ENCODE measurements at regions not wholly inside any gene's neighbourhood (a gene's known extent, or its start where the extent isn't known, plus 50 kb on each side); places are given as distances from the start of the nearest gene placed in this dataset.

DNA sequence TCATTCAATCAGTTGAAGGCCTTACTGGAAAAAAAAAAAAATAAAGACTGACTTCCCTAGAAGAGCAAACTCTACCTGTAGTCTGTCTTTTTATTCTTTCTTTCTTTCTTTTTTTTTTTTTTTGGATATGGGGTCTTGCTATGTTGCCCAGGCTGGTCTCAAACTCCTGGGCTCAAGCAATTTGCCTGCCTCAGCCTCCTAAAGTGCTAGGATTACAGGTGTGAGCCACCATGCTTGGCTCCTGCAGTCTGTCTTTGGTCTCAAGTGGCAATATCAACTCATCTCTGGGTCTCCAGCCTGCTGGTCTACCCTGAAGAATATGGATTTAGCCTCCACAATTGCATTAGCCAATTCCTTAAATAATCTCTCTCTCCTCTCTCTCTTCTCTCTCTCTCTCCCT lies 167.7 kb upstream of the P2RY1 start:
- no peak overlapping the region for H3K4me3 ChIP-seq
- no peaks in the 10 kb centered on the region for H3K36me3 ChIP-seq
- no peaks in the 10 kb centered on the region for H3K4me1 ChIP-seq
- no peaks in the 10 kb centered on the region for H3K27me3 ChIP-seq
- TF ChIP-seq, protein P1, sequence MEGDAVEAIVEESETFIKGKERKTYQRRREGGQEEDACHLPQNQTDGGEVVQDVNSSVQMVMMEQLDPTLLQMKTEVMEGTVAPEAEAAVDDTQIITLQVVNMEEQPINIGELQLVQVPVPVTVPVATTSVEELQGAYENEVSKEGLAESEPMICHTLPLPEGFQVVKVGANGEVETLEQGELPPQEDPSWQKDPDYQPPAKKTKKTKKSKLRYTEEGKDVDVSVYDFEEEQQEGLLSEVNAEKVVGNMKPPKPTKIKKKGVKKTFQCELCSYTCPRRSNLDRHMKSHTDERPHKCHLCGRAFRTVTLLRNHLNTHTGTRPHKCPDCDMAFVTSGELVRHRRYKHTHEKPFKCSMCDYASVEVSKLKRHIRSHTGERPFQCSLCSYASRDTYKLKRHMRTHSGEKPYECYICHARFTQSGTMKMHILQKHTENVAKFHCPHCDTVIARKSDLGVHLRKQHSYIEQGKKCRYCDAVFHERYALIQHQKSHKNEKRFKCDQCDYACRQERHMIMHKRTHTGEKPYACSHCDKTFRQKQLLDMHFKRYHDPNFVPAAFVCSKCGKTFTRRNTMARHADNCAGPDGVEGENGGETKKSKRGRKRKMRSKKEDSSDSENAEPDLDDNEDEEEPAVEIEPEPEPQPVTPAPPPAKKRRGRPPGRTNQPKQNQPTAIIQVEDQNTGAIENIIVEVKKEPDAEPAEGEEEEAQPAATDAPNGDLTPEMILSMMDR (IDR thresholded peaks at IDR 0.05): no peak
- no peaks in the 10 kb centered on the region for H3K9me3 ChIP-seq
- intact Hi-C loops (cut with DNase I; ENCODE audit: low total_unique reads): no loop called here
- no peak overlapping the region for H3K27ac ChIP-seq
- DNase-seq: no peak

DNA sequence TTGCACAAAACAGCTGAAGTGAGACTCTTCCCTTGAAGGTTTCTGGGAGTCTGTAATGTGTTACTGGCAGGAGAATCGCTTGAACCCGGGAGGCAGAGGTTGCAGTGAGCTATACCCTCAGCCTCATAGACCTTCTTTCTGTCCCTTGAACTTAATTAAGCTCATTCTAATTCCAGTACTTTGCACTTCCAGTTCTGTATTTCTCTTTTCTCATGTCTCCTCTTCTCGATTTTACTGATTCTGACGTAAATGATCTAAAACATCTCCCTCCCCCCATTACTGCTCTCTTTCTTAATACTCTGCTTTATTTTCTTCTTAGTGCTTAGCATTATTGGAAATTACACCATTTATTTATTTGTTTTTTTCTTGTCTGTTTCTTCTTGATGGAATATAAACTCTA lies 165.4 kb upstream of the P2RY1 start:
- Histone ChIP-seq H3K9me3 (no peaks in the 10 kb centered on the region), H3K27ac (no peak overlapping the region), H3K36me3 (no peaks in the 10 kb centered on the region), H3K27me3 (no peaks in the 10 kb centered on the region), H3K4me3 (no peak overlapping the region), H3K4me1 (no peaks in the 10 kb centered on the region)
- TF ChIP-seq, protein P1 (IDR thresholded peaks at IDR 0.05): no peak
- no peak for DNase-seq
- intact Hi-C loops (cut with DNase I; ENCODE audit: low total_unique reads): no loop called here

DNA sequence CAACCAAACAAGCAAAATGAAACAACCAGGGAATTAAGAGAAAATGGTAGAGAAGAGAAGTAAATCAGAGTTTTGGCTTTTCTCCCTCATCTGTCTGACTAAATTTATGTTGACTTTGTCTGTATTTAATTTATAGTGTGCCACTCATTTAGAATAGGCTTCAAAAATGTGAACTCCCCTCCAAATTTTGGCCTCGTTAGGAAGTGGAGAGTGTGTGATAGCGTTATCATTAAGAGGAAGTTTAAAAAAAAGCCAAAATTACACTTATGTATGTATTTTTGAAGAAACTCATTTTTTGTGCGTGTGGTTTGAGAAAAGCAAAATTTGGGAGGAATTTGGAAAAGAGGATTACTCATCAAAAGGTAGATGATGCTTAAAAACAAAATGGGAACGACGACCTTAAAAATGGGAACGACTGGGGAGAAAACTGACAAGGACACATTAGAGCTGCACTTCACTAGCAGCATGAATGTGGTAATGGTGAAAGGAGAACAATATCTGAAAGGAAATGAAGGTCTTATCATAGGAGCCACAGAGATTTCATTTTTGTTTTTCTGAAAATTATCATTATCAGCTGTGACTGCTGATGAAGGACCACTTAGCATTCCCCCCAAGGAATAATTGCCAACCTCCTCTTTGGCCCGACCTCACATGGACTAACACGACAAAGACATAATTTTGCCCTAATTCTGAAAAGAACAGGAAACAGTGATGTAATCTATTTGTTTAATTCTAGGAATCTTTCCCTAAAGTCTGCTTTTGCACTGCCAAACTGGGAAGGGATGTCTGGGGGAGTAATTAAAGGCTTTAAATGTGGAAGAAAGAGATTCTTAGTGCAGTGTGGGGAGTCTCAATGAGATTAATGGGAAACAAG lies 163.2 kb upstream of the P2RY1 start:
- peaks cover 0 to 3% of the 10 kb centered on the region in 2 donors for H3K27me3 ChIP-seq
- no peak overlapping the region for H3K4me3 ChIP-seq
- no peak for DNase-seq
- H3K36me3 ChIP-seq: no peaks in the 10 kb centered on the region
- H3K4me1 ChIP-seq: no peaks in the 10 kb centered on the region
- no peak overlapping the region for H3K27ac ChIP-seq
- TF ChIP-seq, protein P1 (IDR thresholded peaks at IDR 0.05): no peak
- no peaks in the 10 kb centered on the region for H3K9me3 ChIP-seq
- intact Hi-C loops (cut with DNase I; ENCODE audit: low total_unique reads): no loop called here

DNA sequence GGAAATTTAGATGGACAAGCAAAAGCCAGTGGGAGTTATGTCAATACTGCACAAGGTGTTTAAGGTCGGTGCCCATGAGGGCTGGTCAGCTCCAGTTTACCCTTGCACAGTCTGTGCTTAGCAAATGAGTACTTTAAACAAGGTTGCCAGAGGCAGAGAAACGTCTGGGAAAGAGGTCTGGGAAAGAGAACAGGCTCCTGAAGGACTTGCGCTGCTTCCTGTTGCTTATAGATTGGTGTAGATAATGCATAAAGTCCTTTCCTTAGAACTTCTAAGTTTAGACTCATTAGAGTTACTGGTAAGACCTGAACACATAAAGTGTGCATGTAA lies 162.6 kb upstream of the P2RY1 start:
- H3K36me3 ChIP-seq: no peaks in the 10 kb centered on the region
- no peaks in the 10 kb centered on the region for H3K4me1 ChIP-seq
- H3K27me3 ChIP-seq: peaks cover 0 to 3% of the 10 kb centered on the region in 2 donors
- intact Hi-C loops (cut with DNase I; ENCODE audit: low total_unique reads): no loop called here
- no peak overlapping the region for H3K27ac ChIP-seq
- no peaks in the 10 kb centered on the region for H3K9me3 ChIP-seq
- DNase-seq: no peak
- TF ChIP-seq, protein P1 (IDR thresholded peaks at IDR 0.05): no peak
- H3K4me3 ChIP-seq: no peak overlapping the region

DNA sequence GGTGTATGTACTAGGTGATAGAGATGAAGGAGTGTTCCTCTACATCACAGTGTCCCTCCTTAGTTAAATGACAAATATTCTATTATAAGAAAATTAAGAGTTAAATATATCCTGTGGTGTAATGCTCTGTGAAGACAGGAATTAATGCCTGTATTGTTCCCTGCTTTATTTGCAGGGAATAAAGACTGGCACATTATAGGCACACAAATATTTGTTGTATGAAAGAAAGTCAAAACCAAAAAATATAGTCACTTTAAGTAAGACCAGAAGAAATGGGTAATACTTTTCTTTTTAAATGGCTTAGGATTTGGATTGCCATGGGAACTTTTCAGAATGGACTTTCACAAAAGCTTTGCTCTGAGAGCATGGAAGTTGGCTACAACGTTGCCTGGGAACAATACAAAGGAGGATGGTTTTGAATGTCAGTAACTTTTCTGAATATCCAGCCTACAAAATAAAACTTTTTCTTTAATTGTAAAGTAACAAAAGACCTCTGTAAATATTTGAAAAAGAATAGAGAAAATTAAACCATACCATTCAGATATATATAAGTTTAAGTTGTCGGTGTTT lies 158.0 kb upstream of the P2RY1 start:
- no peak overlapping the region for H3K27ac ChIP-seq
- peaks cover 0 to 3% of the 10 kb centered on the region in 2 donors for H3K27me3 ChIP-seq
- H3K9me3 ChIP-seq: no peaks in the 10 kb centered on the region
- TF ChIP-seq, protein P1 (IDR thresholded peaks at IDR 0.05): no peak
- intact Hi-C loops (cut with DNase I; ENCODE audit: low total_unique reads): no loop called here
- H3K4me1 ChIP-seq: no peaks in the 10 kb centered on the region
- H3K4me3 ChIP-seq: no peak overlapping the region
- no peaks in the 10 kb centered on the region for H3K36me3 ChIP-seq
- DNase-seq: no peak
